ENCODE measurements at regions not wholly inside any gene's neighbourhood (a gene's known extent, or its start where the extent isn't known, plus 50 kb on each side); places are given as distances from the start of the nearest gene placed in this dataset.

DNA sequence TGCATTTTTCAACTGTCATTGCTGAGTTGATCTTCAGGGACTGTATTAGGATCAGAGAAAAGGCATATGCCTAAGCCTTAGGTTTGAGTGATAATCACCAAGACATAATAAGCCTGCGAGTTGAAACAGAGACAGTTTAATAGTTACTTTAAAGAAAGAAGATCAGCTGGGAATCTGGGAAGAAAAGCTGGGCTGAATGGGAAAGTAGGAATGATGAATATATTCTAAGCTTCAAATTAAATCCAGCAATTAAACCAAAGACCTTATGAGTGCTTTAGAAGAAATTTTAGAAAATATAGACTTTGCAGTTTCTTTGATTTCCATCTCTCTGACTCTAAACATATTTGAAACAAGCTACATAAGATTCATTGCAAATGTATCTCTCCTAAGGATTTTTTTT lies 222.3 kb downstream of the ENC1 start:
- H3K4me3 Mint-ChIP-seq, result no peak overlapping the region
- no peak overlapping the region for H3K27ac Mint-ChIP-seq
- no peak for DNase-seq
- no peaks in the 10 kb centered on the region for H3K4me1 Mint-ChIP-seq (ENCODE audit: low read depth)
- TF ChIP-seq, protein P1, sequence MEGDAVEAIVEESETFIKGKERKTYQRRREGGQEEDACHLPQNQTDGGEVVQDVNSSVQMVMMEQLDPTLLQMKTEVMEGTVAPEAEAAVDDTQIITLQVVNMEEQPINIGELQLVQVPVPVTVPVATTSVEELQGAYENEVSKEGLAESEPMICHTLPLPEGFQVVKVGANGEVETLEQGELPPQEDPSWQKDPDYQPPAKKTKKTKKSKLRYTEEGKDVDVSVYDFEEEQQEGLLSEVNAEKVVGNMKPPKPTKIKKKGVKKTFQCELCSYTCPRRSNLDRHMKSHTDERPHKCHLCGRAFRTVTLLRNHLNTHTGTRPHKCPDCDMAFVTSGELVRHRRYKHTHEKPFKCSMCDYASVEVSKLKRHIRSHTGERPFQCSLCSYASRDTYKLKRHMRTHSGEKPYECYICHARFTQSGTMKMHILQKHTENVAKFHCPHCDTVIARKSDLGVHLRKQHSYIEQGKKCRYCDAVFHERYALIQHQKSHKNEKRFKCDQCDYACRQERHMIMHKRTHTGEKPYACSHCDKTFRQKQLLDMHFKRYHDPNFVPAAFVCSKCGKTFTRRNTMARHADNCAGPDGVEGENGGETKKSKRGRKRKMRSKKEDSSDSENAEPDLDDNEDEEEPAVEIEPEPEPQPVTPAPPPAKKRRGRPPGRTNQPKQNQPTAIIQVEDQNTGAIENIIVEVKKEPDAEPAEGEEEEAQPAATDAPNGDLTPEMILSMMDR (IDR thresholded peaks at IDR 0.05), result no peak
- H3K27me3 Mint-ChIP-seq (ENCODE audit: insufficient read depth), result peaks cover 9% of the 10 kb centered on the region
- H3K9me3 Mint-ChIP-seq, result no peaks in the 10 kb centered on the region
- no peaks in the 10 kb centered on the region for H3K36me3 Mint-ChIP-seq (ENCODE audit: low read depth)

DNA sequence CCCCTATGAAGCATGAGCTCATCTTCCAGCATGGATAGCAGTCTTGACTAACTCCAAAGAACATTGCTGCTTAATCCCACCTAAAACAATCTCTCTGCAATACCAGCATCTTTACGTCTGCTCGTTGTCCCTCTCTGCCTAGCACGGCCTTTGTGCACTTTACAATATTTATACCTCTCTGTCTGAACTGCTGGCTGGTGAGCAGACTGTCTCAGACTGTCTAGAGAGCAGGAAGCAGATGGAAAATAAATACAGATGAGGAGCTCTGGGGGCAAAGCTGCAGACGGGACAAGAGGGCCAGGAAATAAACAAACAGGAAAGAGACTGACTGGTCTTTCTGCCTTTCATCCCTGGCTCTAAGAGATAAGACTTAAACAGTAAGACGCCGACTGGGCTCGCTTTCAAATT lies 224.8 kb downstream of the ENC1 start:
- Mint-ChIP-seq H3K36me3 (ENCODE audit: low read depth) (no peaks in the 10 kb centered on the region), H3K9me3 (no peaks in the 10 kb centered on the region), H3K4me3 (no peak overlapping the region), H3K27ac (no peak overlapping the region), H3K4me1 (ENCODE audit: low read depth) (no peaks in the 10 kb centered on the region), H3K27me3 (ENCODE audit: insufficient read depth) (peaks cover 17% of the 10 kb centered on the region)
- DNase-seq, result no peak
- TF ChIP-seq, protein P1 (IDR thresholded peaks at IDR 0.05), result no peak

GRCh38 chr5:74414228-74414627 lies 226.3 kb downstream of the ENC1 start:
- Mint-ChIP-seq H3K9me3 (no peaks in the 10 kb centered on the region), H3K36me3 (ENCODE audit: low read depth) (no peaks in the 10 kb centered on the region), H3K4me1 (ENCODE audit: low read depth) (no peaks in the 10 kb centered on the region), H3K27me3 (ENCODE audit: insufficient read depth) (peaks cover 19% of the 10 kb centered on the region), H3K4me3 (no peak overlapping the region), H3K27ac (no peak overlapping the region)
- TF ChIP-seq, protein P1 (IDR thresholded peaks at IDR 0.05), result no peak
- DNase-seq, result no peak

DNA sequence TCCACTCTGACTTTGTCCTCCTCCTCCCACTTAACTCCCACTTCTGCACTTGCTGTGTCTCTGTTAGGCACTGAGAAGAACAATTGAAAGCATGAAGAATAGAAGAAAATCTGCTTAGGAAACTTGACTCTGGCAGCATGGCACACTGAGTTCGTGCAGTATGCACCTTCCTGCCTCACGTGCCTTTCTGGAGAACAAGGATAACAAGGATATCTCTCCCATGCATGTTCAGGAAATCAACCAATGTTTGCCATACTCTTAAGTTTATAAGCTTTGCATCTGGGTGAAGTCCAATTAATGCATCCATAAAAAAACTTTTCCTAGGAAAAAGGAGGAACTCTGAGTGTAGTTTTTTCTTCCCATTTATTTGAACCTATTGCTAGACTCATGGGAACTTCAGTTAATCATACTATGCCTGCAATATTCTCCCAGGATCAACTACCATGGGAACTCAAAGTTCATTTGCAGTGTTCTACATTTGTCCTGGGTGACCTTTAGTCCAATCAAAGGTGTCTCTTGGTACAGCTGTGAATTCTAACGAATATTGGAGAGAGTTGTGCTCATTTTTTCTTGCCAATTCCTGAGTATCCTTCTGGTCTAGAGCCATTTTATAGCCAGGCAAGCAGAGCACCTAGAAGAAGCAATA lies 227.0 kb downstream of the ENC1 start:
- H3K27me3 Mint-ChIP-seq (ENCODE audit: insufficient read depth), result peaks cover 25% of the 10 kb centered on the region
- no peaks in the 10 kb centered on the region for H3K36me3 Mint-ChIP-seq (ENCODE audit: low read depth)
- TF ChIP-seq, protein P1 (IDR thresholded peaks at IDR 0.05), result no peak
- no peak overlapping the region for H3K27ac Mint-ChIP-seq
- no peak overlapping the region for H3K4me3 Mint-ChIP-seq
- H3K4me1 Mint-ChIP-seq (ENCODE audit: low read depth), result no peaks in the 10 kb centered on the region
- no peaks in the 10 kb centered on the region for H3K9me3 Mint-ChIP-seq
- no peak for DNase-seq

DNA sequence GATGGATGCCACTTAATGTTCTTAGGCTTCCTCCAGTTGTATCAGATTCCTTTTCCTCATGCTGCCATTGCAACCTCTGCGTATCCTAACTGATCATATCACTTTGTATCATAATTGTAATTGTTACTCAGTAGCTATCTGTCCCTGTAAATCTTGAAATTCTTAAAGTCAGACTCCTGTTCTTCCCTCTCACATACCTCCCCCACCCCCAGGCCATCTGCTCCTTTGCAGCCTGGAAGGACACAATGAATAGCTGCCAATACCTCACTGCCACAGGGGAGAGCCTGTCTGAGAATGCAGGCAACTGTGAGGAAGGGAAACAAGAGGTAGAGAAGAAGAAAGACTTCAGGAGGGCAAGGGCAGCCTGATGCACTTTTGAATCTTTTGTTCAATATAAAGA lies 228.5 kb downstream of the ENC1 start:
- H3K4me1 Mint-ChIP-seq (ENCODE audit: low read depth), result no peaks in the 10 kb centered on the region
- TF ChIP-seq, protein P1 (IDR thresholded peaks at IDR 0.05), result no peak
- no peak overlapping the region for H3K4me3 Mint-ChIP-seq
- H3K27me3 Mint-ChIP-seq (ENCODE audit: insufficient read depth), result peaks cover 32% of the 10 kb centered on the region
- DNase-seq, result no peak
- no peak overlapping the region for H3K27ac Mint-ChIP-seq
- no peaks in the 10 kb centered on the region for H3K9me3 Mint-ChIP-seq
- H3K36me3 Mint-ChIP-seq (ENCODE audit: low read depth), result no peaks in the 10 kb centered on the region

- Mint-ChIP-seq H3K4me3 (no peak overlapping the region), H3K27ac (no peak overlapping the region), H3K4me1 (ENCODE audit: low read depth) (no peaks in the 10 kb centered on the region), H3K9me3 (no peaks in the 10 kb centered on the region), H3K36me3 (ENCODE audit: low read depth) (no peaks in the 10 kb centered on the region), H3K27me3 (ENCODE audit: insufficient read depth) (peaks cover 35% of the 10 kb centered on the region)
- TF ChIP-seq, protein P1 (IDR thresholded peaks at IDR 0.05), result no peak
- no peak for DNase-seq
Measured at GRCh38 chr5:74409712-74410111, 230.8 kb downstream of the ENC1 start.
